22Rv1 (cell line): ENCODE measurements at regions not wholly inside any gene's neighbourhood (a gene's known extent, or its start where the extent isn't known, plus 50 kb on each side); places are given as distances from the start of the nearest gene placed in this dataset.
"Not testable (repeated sequence)": the region's sequence is repeated elsewhere in the genome, so short reads cannot be mapped to it uniquely, and the experiment has no call there.

Experiments
- H3K27ac ChIP-seq: fragments of 450-650 bp; 2 replicates; pipeline ENCODE4 v1.5.1; 2017
- CTCF ChIP-seq: fragments of 450-650 bp; IDR thresholded peaks from 2 replicates; pipeline ENCODE4 v1.5.1; 2017; ENCODE audit warnings: mild to moderate bottlenecking
- ZFX ChIP-seq: fragments of 450-650 bp; IDR thresholded peaks from 2 replicates; pipeline ENCODE4 v1.6.1; 2017; ENCODE audit warnings: antibody characterized with exemption, borderline replicate concordance

- TF ChIP-seq CTCF (no peak), ZFX (no peak)
- no peak overlapping the region for H3K27ac ChIP-seq
These were observed 127.7 kb downstream of the RBMX2 start for GRCh38 chrX:130529531-130529930.

- no peak overlapping the region for H3K27ac ChIP-seq
- TF ChIP-seq CTCF (no peak), ZFX (no peak)
These were observed 129.3 kb downstream of the RBMX2 start for GRCh38 chrX:130531066-130531465.

GRCh38 chrX:130539721-130540321 is 138.0 kb downstream of the RBMX2 start:
- TF ChIP-seq CTCF (peak; percentile 78), ZFX (no peak)
- no peak overlapping the region for H3K27ac ChIP-seq

- TF ChIP-seq CTCF, result no peak
- TF ChIP-seq ZFX, result no peak
- no peak overlapping the region for H3K27ac ChIP-seq
These were observed 142.0 kb downstream of the RBMX2 start for GRCh38 chrX:130543603-130544325.

DNA sequence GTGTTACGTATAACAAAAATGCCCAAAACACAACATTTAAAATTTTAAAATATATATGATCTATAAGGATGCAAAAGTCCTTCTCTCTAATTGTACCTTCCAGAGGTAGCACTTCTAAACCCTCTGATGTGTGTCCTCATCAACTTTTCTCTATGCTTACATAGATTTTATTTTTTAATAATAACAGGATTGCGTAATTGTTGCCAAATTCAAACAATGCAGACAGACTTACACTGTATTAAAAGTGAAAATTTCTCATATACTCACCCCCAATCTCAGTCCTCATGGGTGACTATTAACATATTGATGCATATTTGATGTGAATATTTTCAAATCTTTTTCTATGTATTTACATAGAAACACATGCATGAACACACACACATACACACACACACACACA is 144.0 kb downstream of the RBMX2 start:
- H3K27ac ChIP-seq, result no peak overlapping the region
- TF ChIP-seq CTCF, result no peak
- no peak for TF ChIP-seq ZFX

DNA sequence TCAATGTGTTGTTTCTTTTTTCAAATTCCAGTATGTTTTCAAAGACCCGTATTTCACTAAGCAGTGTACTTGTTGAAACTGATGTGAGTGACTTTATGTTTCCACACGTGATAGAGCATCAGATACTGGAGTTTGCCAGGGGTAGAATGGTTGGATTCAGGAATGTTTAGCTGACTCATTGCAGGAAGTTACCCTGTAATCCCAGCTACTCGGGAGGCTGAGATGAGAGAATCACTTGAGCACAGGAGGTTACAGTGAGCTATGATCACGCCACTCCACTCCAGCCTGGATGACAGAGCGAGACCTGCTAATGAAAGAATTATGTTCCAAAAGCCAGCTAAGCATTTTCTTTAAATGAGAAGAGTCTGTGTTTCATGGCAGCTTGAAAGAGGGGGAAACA is 147.6 kb downstream of the RBMX2 start:
- H3K27ac ChIP-seq, result not testable (repeated sequence)

- no peak for TF ChIP-seq CTCF
- no peak overlapping the region for H3K27ac ChIP-seq
These were observed 148.6 kb downstream of the RBMX2 start for GRCh38 chrX:130550351-130550750.
